ENCODE measurements at regions not wholly inside any gene's neighbourhood (a gene's known extent, or its start where the extent isn't known, plus 50 kb on each side); places are given as distances from the start of the nearest gene placed in this dataset.
"Not testable (repeated sequence)": the region's sequence is repeated elsewhere in the genome, so short reads cannot be mapped to it uniquely, and the experiment has no call there.

GRCh38 chr13:90032313-90032712 lies 1315.2 kb upstream of the MIR17HG start:
- DNase-seq: no peak

DNA sequence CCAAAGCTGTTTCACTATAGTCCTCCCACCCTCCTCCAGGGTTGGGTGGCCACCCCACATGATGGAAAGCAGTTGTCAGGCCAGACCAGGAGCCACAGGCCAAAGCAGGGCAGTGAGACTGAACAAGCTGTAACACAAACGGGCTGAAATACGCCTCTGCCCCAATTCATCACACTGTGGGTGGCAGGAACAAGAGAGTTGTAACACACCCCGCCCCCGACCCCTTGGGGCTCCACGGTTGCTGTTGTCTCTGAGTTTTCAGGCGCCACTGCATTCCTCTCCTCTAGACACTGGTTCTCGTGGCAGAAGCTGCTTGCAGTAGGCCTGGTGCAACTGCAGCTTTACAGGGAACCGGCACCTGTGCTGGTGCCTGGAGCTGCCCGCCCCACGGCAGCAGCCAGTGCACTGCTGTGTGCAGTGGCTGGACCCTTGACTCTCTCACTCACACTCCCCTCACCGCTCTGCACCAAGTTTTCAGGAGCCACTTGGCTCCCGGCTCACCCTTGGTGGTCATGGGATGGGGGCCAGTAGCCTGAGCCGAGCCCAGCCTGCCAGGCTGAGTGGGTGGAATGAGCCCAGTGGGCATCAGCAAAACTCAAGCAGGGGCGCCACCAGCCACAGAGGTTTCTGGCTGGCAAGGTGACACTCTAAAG lies 1314.5 kb upstream of the MIR17HG start:
- DNase-seq: no peak

- no peak for DNase-seq
Observed at GRCh38 chr13:90039516-90039915, 1308.0 kb upstream of the MIR17HG start.

- DNase-seq: no peak
Observed at GRCh38 chr13:90047600-90047999, 1299.9 kb upstream of the MIR17HG start.

- no peak for DNase-seq
Observed at GRCh38 chr13:90049989-90050671, 1297.4 kb upstream of the MIR17HG start.

GRCh38 chr13:90055121-90055520 lies 1292.4 kb upstream of the MIR17HG start:
- DNase-seq: no peak

DNA sequence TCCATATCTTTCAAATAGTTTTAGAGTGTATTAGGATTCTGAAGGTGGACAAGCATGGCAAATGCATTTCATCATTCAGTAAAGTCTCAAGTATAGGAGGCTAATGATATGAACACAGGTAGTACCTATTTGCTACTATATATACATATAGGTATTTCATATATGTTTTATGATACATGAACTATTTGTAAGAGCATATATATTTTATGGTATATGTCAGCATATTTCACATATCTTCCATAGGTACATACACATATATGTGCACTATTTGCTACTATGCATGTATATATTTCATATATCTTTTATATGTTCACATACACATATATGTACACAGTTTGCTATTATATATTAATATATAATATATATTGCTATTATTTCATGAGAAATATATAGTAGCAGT lies 1291.7 kb upstream of the MIR17HG start:
- DNase-seq: no peak

- DNase-seq: not testable (repeated sequence)
Observed at GRCh38 chr13:90064226-90064625, 1283.3 kb upstream of the MIR17HG start.

DNA sequence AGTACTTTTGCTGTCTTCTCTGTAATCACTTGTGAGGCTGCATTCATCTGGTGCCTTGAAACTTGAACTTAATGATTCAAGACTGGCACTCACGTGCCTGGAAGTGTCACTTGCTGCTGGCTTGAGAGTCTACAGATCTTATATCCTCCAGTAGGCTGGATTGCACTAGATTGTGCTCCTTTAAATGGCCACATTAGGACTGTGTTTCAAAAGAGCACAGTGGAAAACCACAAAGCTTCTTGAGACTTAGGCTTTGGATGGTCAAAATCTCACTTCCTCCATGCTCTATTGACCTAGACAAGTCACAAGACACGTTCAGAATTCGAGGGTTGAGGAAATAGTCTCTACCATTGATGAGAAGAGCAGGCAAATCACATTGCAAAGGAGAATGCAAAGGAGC lies 1278.8 kb upstream of the MIR17HG start:
- no peak for DNase-seq

- DNase-seq: no peak
Observed at GRCh38 chr13:90070362-90070761, 1277.1 kb upstream of the MIR17HG start.

DNA sequence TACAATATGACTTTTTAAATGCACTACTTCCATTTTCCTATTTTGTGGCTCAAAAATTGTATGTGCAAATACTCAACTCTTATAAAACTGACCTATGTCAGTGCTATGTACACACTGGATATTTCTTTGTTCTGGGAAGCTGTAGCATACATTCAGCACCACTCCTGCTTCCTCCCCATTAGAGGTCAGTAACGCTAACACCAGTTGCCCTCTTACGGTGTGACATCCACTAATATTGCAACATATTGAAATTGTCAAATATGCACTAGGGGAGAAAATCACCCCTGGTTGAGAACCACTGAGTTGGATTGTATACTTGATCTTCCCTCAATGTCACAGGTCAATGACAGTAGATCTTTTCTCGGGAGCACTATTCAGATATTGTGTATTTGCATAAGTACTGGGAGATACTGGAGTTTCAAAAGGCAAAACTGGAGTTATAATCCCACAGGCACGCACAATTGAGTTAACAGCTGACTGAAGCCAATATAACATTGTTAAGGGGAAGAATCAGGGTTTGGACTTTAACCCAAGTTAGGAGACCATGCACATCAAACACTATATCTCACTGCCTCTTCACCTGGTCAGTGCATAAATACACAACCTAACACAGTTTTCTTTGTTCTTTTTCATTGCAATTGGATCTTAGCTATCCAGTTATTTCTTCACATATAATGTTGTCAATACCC lies 1276.5 kb upstream of the MIR17HG start:
- no peak for DNase-seq

DNA sequence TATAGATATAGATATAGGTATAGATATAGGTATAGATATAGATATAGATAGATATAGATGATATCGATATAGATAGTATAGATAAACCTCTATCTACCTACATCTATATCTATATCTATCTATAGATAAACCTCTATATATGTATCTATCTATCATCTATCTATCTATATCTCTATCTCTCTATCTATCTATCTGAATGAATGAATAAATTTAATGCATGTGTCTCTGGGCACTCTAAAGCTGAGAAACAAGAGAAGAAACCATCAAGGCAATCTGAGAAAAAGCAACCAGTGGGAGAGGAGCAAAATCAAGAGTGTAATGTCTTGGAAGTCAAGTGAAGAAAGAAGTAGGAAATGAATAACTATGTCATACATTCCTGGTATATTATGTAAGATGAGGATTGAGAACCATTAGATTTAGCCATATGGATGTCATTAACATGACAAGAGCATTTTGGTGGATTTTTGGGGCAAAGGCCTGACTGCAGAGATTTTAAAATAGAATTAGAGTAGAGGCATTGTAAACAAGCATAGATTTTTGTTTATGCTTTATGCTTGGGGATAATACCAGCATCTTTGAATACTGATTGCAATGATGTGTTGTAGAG lies 1262.7 kb upstream of the MIR17HG start:
- no peak for DNase-seq

DNA sequence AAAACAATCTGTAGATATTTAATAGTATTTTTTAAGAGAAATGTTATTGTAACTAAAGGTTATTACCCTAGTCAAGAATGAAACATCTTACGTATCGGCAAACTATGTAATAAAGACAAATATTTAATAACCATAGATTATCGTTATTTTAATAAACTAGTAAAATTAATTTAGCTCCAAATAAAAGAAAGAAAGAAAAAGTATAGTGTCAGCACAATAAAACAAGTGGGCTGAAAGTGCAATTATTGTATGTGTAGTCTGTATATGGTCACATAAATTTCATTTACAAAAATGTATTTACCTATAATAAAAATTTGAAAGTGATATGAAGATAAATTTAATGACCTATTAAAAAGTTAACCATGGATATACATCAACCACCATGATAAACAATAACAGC lies 1258.4 kb upstream of the MIR17HG start:
- no peak for DNase-seq

- no peak for DNase-seq
Observed at GRCh38 chr13:90091611-90092010, 1255.9 kb upstream of the MIR17HG start.

DNA sequence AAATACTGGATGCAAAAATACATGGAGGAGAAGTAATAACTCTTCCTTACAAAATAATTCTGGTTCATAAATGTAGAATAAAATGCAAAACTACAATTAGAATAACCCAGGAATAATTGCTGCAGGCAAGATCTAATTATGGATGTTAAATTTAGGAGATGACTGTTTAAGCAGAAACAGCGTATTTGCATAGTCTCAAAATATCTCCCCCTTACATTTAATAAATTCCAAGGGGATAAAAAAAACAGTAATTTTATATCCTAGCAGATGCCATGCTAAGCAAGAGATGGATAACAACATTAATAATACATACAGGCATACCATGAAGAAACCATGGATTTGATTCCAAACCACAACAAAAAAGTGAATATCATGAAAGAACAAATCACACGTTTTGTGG lies 1253.1 kb upstream of the MIR17HG start:
- no peak for DNase-seq

DNA sequence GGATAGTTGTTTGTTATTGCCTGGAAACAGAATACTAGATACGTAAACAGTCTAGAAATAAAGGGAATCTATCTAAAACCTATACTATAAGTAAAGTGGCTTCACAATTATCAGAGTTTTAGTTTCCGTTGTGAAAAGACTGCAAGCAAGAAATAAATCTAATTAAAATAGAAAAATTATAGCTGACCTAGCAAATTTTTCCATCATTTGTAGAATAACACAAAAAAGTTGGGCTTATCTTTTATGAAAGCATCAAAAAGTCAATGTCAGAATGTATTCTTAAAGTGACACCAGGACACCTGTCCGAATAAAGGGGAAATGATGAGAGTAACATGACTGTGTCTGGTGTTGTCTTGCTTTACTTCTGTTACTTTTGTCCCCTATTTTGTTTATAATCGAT lies 1248.9 kb upstream of the MIR17HG start:
- no peak for DNase-seq

DNA sequence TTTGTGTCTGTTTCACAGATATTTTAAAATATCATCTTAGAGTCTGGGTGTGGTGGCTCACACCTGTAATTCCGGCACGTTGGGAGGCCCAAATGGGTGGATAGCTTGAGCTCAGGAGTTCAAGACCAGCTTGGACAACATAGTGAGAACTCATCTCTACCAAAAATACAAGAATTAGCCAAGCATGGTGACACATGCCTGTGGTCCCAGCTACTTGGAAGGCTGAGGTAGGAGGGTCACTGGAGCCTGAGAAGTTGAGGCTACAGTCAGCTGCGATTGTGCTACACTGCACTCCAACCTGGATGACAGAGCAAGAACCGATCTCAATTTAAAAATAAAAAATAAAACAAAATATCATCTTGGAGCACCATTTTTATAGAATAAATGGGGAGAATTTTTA lies 1247.6 kb upstream of the MIR17HG start:
- no peak for DNase-seq

- no peak for DNase-seq
Observed at GRCh38 chr13:90103099-90103784, 1244.2 kb upstream of the MIR17HG start.

GRCh38 chr13:90104764-90105163 lies 1242.7 kb upstream of the MIR17HG start:
- DNase-seq: no peak

DNA sequence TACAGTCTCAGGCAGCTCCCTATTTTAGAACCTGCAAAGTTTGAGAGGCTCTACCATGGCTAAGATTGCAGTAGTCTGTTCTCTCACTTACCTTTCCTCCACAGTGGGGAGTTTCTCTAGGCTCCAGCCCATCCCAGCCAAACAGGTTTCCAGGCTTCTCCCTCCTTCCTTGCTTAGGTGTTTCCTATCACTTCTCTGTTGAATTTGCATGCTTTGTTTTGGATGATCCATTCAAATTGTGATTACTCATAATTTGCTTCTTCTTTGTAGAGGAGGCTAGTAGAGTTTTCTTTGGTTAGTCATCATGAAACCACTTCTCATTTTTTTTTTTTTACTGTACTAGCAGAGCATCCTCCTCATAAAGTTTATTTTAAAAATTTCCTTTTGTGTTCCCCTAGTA lies 1242.2 kb upstream of the MIR17HG start:
- DNase-seq: no peak

GRCh38 chr13:90105849-90106496 lies 1241.5 kb upstream of the MIR17HG start:
- no peak for DNase-seq

DNA sequence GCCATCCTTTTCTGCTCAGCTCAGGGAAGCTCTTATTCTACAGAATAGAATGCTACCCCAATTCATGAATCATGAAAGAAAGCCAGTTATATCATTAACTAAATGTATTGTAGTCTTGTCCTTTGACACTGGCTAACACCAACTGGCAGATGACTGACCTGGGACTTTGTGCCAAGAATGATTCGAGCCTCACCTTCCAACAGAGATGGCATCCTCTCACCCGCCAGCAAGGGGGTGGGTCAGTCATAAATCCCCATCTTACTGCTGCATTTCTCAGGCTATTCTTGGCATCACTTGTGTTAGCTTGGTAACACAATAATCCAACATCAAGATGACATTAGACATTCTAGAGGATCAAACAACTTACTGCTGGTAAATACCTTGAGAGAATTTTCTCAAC lies 1239.8 kb upstream of the MIR17HG start:
- DNase-seq: no peak

DNA sequence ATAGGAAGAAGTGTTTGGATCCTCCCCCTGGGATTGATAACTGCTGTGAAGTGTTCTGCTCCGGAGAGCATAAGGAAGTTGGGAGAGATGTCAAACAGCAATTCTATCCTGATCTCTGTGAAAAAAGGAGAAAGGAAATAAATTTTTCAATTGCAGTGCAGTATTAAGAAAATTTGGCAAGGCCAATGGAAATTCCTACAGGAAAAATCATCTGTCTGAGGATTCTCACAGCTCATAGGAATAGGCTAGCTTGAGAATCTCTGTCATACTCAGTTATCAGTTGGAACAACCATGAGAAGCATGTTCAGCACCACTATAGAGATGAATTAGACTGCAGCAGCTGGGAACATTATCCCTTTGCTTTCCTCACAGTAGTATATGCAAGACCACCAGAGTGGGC lies 1238.9 kb upstream of the MIR17HG start:
- DNase-seq: no peak
